LNCaP clone FGC (cell line): ENCODE measurements at regions not wholly inside any gene's neighbourhood (a gene's known extent, or its start where the extent isn't known, plus 50 kb on each side); places are given as distances from the start of the nearest gene placed in this dataset.

Source experiments
- DNase-seq: peaks from one replicate; pipeline ENCODE4 v3.0.0-alpha.2; 2011; ENCODE audit warnings: low read depth
- H3K4me3 ChIP-seq: 2 replicates; pipeline ENCODE4 v1.5.1; 2011; ENCODE audit warnings: mild to moderate bottlenecking, low read depth, low read length, control low read depth
- TF ChIP-seq, protein P1 (sequence below): IDR thresholded peaks from 2 replicates; pipeline ENCODE4 v1.5.1; 2012; ENCODE audit warnings: mild to moderate bottlenecking; ENCODE audit not compliant: control insufficient read depth, insufficient read depth; ENCODE audit errors: extremely low read depth

GRCh38 chr2:188795762-188796161 lies 178.4 kb upstream of the COL3A1 start:
- no peak for DNase-seq
- no peak overlapping the region for H3K4me3 ChIP-seq
- TF ChIP-seq, protein P1, sequence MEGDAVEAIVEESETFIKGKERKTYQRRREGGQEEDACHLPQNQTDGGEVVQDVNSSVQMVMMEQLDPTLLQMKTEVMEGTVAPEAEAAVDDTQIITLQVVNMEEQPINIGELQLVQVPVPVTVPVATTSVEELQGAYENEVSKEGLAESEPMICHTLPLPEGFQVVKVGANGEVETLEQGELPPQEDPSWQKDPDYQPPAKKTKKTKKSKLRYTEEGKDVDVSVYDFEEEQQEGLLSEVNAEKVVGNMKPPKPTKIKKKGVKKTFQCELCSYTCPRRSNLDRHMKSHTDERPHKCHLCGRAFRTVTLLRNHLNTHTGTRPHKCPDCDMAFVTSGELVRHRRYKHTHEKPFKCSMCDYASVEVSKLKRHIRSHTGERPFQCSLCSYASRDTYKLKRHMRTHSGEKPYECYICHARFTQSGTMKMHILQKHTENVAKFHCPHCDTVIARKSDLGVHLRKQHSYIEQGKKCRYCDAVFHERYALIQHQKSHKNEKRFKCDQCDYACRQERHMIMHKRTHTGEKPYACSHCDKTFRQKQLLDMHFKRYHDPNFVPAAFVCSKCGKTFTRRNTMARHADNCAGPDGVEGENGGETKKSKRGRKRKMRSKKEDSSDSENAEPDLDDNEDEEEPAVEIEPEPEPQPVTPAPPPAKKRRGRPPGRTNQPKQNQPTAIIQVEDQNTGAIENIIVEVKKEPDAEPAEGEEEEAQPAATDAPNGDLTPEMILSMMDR: no peak

DNA sequence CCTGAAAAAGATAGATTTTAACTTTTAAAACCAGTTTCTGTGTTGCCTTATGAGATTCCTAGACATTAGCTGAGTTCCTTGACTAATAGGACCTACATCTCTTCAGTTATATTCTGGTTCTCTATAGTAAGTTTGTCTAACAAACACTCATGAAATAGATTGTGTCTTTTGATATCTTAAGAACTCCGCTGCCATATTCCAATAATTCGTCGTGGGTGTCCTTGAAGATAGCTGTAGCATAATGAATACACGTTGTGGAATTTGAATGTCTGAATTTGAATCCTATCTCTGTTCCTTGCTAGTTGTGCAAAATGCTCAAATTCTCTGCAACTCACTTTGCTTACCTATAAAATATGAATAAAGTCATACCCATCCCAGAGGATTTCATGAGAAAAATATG lies 176.8 kb upstream of the COL3A1 start:
- DNase-seq: no peak
- TF ChIP-seq, protein P1: no peak
- no peak overlapping the region for H3K4me3 ChIP-seq

GRCh38 chr2:188798159-188798558 lies 176.0 kb upstream of the COL3A1 start:
- TF ChIP-seq, protein P1: no peak
- no peak for DNase-seq

DNA sequence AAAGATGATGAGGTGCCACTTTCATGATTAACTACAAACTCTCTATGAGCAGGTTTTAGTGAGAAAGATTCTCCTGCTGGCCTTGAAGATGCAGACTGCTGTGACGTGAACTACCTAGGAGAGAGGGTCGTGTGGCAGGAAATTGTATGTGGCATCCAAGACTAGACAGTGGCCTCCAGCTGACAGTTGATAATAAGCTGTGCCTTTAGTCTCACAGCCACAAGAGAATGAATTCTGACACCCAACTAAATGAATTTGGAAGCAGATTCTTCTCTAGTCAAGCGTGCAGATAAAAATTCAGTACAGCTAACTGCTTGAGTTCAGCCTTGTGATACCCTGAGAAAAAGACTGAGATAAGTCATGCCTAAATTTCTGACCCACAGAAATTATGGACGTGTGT lies 169.0 kb upstream of the COL3A1 start:
- DNase-seq: no peak
- TF ChIP-seq, protein P1: no peak
- H3K4me3 ChIP-seq: no peak overlapping the region

More at GRCh38 chr2:188798159-188798558, 176.0 kb upstream of the COL3A1 start:
- H3K4me3 ChIP-seq: no peak overlapping the region

GRCh38 chr2:188808947-188809355 lies 165.2 kb upstream of the COL3A1 start:
- TF ChIP-seq, protein P1: no peak
- DNase-seq: no peak
- H3K4me3 ChIP-seq: no peak overlapping the region

DNA sequence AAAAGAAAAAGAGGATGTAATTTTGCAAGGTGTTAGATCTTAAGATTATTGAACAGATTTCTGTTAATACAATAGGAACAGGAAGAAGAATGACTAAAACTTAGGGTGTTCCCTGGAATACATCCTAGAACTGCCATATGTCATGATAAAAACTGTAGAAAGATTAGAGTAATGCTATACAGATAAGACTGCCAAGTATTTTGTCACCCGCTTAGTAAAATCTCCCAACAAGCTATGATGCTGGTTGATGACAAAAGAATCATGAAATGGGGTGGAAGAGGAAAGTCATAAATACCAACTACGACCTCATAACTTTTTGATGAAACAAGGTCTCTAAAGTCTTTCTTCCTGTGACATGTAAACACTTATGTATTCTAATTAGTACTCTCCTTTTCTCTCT lies 163.6 kb upstream of the COL3A1 start:
- TF ChIP-seq, protein P1: no peak
- no peak overlapping the region for H3K4me3 ChIP-seq
- DNase-seq: no peak

GRCh38 chr2:188811522-188811921 lies 162.7 kb upstream of the COL3A1 start:
- TF ChIP-seq, protein P1: no peak
- no peak for DNase-seq
- no peak overlapping the region for H3K4me3 ChIP-seq
